ENCODE measurements at regions not wholly inside any gene's neighbourhood (a gene's known extent, or its start where the extent isn't known, plus 50 kb on each side); places are given as distances from the start of the nearest gene placed in this dataset.

- DNase-seq, result no peak
Measured at GRCh38 chr12:73352826-73353225, 1080.7 kb downstream of the TRHDE start.

- DNase-seq, result no peak
Measured at GRCh38 chr12:73361156-73361863, 1089.1 kb downstream of the TRHDE start.

GRCh38 chr12:73361864-73362230 lies 1089.7 kb downstream of the TRHDE start:
- DNase-seq, result no peak

- no peak for DNase-seq
Measured at GRCh38 chr12:73362666-73363065, 1090.5 kb downstream of the TRHDE start.

GRCh38 chr12:73372856-73373255 lies 1100.7 kb downstream of the TRHDE start:
- no peak for DNase-seq

GRCh38 chr12:73374360-73374759 lies 1102.2 kb downstream of the TRHDE start:
- DNase-seq, result no peak

- no peak for DNase-seq
Measured at GRCh38 chr12:73383584-73384222, 1111.5 kb downstream of the TRHDE start.

- no peak for DNase-seq
Measured at GRCh38 chr12:73384592-73384991, 1112.4 kb downstream of the TRHDE start.

- no peak for DNase-seq
Measured at GRCh38 chr12:73390261-73390660, 1118.1 kb downstream of the TRHDE start.

- no peak for DNase-seq
Measured at GRCh38 chr12:73413051-73413450, 1124.6 kb upstream of the ATXN7L3B start.

GRCh38 chr12:73413974-73414373 lies 1123.7 kb upstream of the ATXN7L3B start:
- DNase-seq, result no peak

- DNase-seq, result no peak
Measured at GRCh38 chr12:73414926-73415325, 1122.7 kb upstream of the ATXN7L3B start.

- DNase-seq, result no peak
Measured at GRCh38 chr12:73418541-73418940, 1119.1 kb upstream of the ATXN7L3B start.

- no peak for DNase-seq
Measured at GRCh38 chr12:73421832-73422231, 1115.8 kb upstream of the ATXN7L3B start.

GRCh38 chr12:73424484-73424883 lies 1113.2 kb upstream of the ATXN7L3B start:
- no peak for DNase-seq

- no peak for DNase-seq
Measured at GRCh38 chr12:73445658-73446324, 1091.8 kb upstream of the ATXN7L3B start.

GRCh38 chr12:73452672-73453469 lies 1084.8 kb upstream of the ATXN7L3B start:
- no peak for DNase-seq

- no peak for DNase-seq
Measured at GRCh38 chr12:73460212-73460611, 1077.4 kb upstream of the ATXN7L3B start.

GRCh38 chr12:73465106-73465505 lies 1072.5 kb upstream of the ATXN7L3B start:
- DNase-seq, result no peak

- DNase-seq, result peak; percentile 4
Measured at GRCh38 chr12:73486256-73486655, 1051.4 kb upstream of the ATXN7L3B start.

GRCh38 chr12:73506611-73507010 lies 1031.0 kb upstream of the ATXN7L3B start:
- DNase-seq, result no peak

- no peak for DNase-seq
Measured at GRCh38 chr12:73514672-73515071, 1023.0 kb upstream of the ATXN7L3B start.
